ENCODE measurements at regions not wholly inside any gene's neighbourhood (a gene's known extent, or its start where the extent isn't known, plus 50 kb on each side); places are given as distances from the start of the nearest gene placed in this dataset.

- TF ChIP-seq POLR2A (IDR thresholded peaks at IDR 0.05; ENCODE audit: extremely low read depth, insufficient read length) (no peak), CTCF (IDR thresholded peaks at IDR 0.05; ENCODE audit: low read depth, low read length) (no peak), MYC (IDR thresholded peaks at IDR 0.05; ENCODE audit: low read depth, low read length) (no peak), MAX (IDR thresholded peaks at IDR 0.05; ENCODE audit: low read depth, low read length) (no peak)
- H3K4me3 ChIP-seq (ENCODE audit: low read depth, low read length): no peak overlapping the region
- no peak for DNase-seq (ENCODE audit: low read depth)
These were observed 108.0 kb upstream of the TMEM132D start for GRCh38 chr12:130011611-130012385.

- TF ChIP-seq POLR2A (IDR thresholded peaks at IDR 0.05; ENCODE audit: extremely low read depth, insufficient read length): no peak
- peak; percentile 80 for TF ChIP-seq CTCF (IDR thresholded peaks at IDR 0.05; ENCODE audit: low read depth, low read length)
- peak; percentile 68 for DNase-seq (ENCODE audit: low read depth)
- H3K4me3 ChIP-seq (ENCODE audit: low read depth, low read length): no peak overlapping the region
These were observed 110.1 kb upstream of the TMEM132D start for GRCh38 chr12:130013771-130014484.

GRCh38 chr12:130014485-130014807 lies 110.6 kb upstream of the TMEM132D start:
- H3K4me3 ChIP-seq (ENCODE audit: low read depth, low read length): no peak overlapping the region
- peak; percentile 39 for DNase-seq (ENCODE audit: low read depth)
- no peak for TF ChIP-seq MAX (IDR thresholded peaks at IDR 0.05; ENCODE audit: low read depth, low read length)
- peak; percentile 32 for TF ChIP-seq CTCF (IDR thresholded peaks at IDR 0.05; ENCODE audit: low read depth, low read length)
- no peak for TF ChIP-seq POLR2A (IDR thresholded peaks at IDR 0.05; ENCODE audit: extremely low read depth, insufficient read length)

- H3K4me3 ChIP-seq (ENCODE audit: low read depth, low read length): no peak overlapping the region
- no peak for DNase-seq (ENCODE audit: low read depth)
- TF ChIP-seq MAX (IDR thresholded peaks at IDR 0.05; ENCODE audit: low read depth, low read length) (no peak), MYC (IDR thresholded peaks at IDR 0.05; ENCODE audit: low read depth, low read length) (no peak), CTCF (IDR thresholded peaks at IDR 0.05; ENCODE audit: low read depth, low read length) (no peak), POLR2A (IDR thresholded peaks at IDR 0.05; ENCODE audit: extremely low read depth, insufficient read length) (no peak)
These were observed 112.4 kb upstream of the TMEM132D start for GRCh38 chr12:130016194-130016593.

- DNase-seq (ENCODE audit: low read depth): no peak
- H3K4me3 ChIP-seq (ENCODE audit: low read depth, low read length): no peak overlapping the region
These were observed 113.2 kb upstream of the TMEM132D start for GRCh38 chr12:130016986-130017385.

More at GRCh38 chr12:130016986-130017385, 113.2 kb upstream of the TMEM132D start:
- TF ChIP-seq POLR2A (IDR thresholded peaks at IDR 0.05; ENCODE audit: extremely low read depth, insufficient read length): no peak
- no peak for TF ChIP-seq CTCF (IDR thresholded peaks at IDR 0.05; ENCODE audit: low read depth, low read length)
- TF ChIP-seq MAX (IDR thresholded peaks at IDR 0.05; ENCODE audit: low read depth, low read length): no peak
- TF ChIP-seq MYC (IDR thresholded peaks at IDR 0.05; ENCODE audit: low read depth, low read length): no peak
